ENCODE measurements at regions not wholly inside any gene's neighbourhood (a gene's known extent, or its start where the extent isn't known, plus 50 kb on each side); places are given as distances from the start of the nearest gene placed in this dataset.
"Not testable (repeated sequence)": the region's sequence is repeated elsewhere in the genome, so short reads cannot be mapped to it uniquely, and the experiment has no call there.

GRCh38 chr2:109675666-109676345 is 61.6 kb downstream of the SOWAHC start:
- H3K27me3 ChIP-seq (replicated peaks in 1 of 7): peaks cover 0 to 5% (median 0%) of the 10 kb centered on the region in 7 donors
- H3K9me3 ChIP-seq: no peaks in the 10 kb centered on the region
- TF ChIP-seq, protein P1, sequence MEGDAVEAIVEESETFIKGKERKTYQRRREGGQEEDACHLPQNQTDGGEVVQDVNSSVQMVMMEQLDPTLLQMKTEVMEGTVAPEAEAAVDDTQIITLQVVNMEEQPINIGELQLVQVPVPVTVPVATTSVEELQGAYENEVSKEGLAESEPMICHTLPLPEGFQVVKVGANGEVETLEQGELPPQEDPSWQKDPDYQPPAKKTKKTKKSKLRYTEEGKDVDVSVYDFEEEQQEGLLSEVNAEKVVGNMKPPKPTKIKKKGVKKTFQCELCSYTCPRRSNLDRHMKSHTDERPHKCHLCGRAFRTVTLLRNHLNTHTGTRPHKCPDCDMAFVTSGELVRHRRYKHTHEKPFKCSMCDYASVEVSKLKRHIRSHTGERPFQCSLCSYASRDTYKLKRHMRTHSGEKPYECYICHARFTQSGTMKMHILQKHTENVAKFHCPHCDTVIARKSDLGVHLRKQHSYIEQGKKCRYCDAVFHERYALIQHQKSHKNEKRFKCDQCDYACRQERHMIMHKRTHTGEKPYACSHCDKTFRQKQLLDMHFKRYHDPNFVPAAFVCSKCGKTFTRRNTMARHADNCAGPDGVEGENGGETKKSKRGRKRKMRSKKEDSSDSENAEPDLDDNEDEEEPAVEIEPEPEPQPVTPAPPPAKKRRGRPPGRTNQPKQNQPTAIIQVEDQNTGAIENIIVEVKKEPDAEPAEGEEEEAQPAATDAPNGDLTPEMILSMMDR (IDR thresholded peaks at IDR 0.05 in 8 of 11, conservative IDR thresholded peaks at IDR 0.05 in 3 of 11): no peak
- TF ChIP-seq POLR2AphosphoS5 (IDR thresholded peaks at IDR 0.05) (no peak), POLR2A (IDR thresholded peaks at IDR 0.05) (no peak)
- H3K36me3 ChIP-seq: no peaks in the 10 kb centered on the region
- no peak overlapping the region for H3K4me3 ChIP-seq
- intact Hi-C loops (cut with DNase I; ENCODE audit: low total_unique reads): no loop called here
- peaks cover 11 to 37% (median 24%) of the 10 kb centered on the region in 6 donors for H3K4me1 ChIP-seq
- H3K27ac ChIP-seq: no peak overlapping the region
- no peak for DNase-seq
- WGBS, 5 donors: 81 to 85% (median 82%) methylated on average over 17 of the region's 17 CpGs

DNA sequence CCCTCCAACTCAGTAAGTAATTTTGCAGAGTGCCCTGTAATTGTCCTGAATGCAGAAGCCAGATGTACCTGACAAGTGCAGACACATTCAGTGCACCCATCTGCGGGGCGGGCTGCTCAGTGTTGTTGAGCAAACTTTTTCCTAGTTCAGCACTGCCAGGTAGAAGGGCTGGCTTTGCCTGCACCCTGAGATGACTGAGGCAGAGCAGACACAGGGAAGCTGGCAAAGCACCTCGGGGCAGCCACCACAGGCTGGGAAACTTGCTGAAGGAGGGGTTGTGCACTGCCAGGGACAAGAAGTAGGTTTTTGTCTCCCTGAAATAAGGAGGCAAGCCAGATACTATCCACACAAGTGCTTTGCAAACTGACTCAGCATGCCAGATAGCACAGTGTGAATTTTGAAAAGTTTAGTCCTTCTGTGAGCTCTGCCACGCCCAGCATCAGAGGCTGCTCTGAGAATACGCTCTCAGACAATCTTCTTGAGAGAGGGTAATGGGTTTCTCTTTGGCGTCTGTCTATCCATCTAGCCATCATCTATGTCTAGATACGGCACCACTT is 62.3 kb downstream of the SOWAHC start:
- WGBS, 5 donors: 85 to 96% (median 92%) methylated on average over 6 to 7 of the region's 7 CpGs
- Histone ChIP-seq H3K4me3 (no peak overlapping the region), H3K36me3 (no peaks in the 10 kb centered on the region), H3K9me3 (no peaks in the 10 kb centered on the region), H3K27me3 (replicated peaks in 1 of 7) (peaks cover 0 to 5% (median 0%) of the 10 kb centered on the region in 7 donors), H3K4me1 (peaks cover 11 to 42% (median 24%) of the 10 kb centered on the region in 6 donors), H3K27ac (no peak overlapping the region)
- TF ChIP-seq, protein P1 (IDR thresholded peaks at IDR 0.05 in 8 of 11, conservative IDR thresholded peaks at IDR 0.05 in 3 of 11): no peak
- TF ChIP-seq POLR2A (IDR thresholded peaks at IDR 0.05) (no peak), POLR2AphosphoS5 (IDR thresholded peaks at IDR 0.05) (no peak)
- intact Hi-C loops (cut with DNase I; ENCODE audit: low total_unique reads): no loop called here
- DNase-seq: no peak

- 54 to 74% (median 67%) methylated on average over 7 of the region's 7 CpGs for WGBS, 5 donors
- H3K27me3 ChIP-seq (replicated peaks in 1 of 7); intact Hi-C loops (cut with DNase I; ENCODE audit: low total_unique reads); H3K36me3 ChIP-seq; DNase-seq; H3K4me3 ChIP-seq; H3K9me3 ChIP-seq: not testable (repeated sequence)
- peaks cover 11 to 48% (median 26%) of the 10 kb centered on the region in 6 donors for H3K4me1 ChIP-seq
- peak overlapping the region in 3 of 8 donors; percentile 33 to 52 (median 49) for H3K27ac ChIP-seq
Measured at GRCh38 chr2:109677121-109677731, 63.1 kb downstream of the SOWAHC start.

DNA sequence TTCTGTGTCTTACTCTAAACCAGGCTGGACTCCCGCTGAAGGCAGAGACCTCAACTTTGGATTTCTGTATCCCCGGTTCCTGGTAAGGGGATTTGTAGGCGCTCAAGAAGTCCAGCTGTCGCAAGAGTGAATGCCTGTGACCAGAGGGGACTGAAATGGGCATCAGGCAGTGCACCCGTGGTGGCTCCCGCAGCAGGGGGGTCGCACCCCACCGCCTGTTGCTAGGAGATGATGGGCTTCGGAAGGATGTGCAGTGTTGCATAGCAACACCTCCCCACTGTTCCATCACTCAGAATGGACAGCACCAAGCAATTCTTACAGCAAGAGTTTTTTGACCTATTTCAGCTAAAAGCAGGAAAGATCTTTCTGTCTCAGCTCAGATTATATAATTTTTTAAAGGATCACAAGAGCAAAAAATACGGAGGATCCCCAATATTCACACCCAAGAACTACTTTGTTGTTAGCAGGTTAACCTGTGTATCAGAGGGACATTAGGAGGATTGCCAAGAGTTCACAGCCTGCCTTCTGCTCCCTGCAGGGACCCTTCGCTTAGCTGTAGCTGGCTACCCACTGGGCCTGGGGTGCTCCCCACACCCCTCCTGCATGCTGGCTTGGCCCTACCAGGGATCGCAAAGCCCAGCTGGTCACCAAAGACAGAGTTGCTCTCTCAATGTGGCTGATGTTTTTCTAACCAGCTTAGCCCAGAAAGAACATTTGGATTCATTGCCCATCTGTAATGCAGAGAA is 63.8 kb downstream of the SOWAHC start:
- Histone ChIP-seq H3K36me3 (no peaks in the 10 kb centered on the region), H3K27me3 (replicated peaks in 1 of 7) (peaks cover 0 to 5% (median 0%) of the 10 kb centered on the region in 7 donors), H3K4me1 (peaks cover 11 to 48% (median 26%) of the 10 kb centered on the region in 6 donors), H3K9me3 (no peaks in the 10 kb centered on the region), H3K27ac (peak overlapping the region in 4 of 8 donors; percentile 39 to 57 (median 50)), H3K4me3 (no peak overlapping the region)
- DNase-seq: no peak
- no peak for TF ChIP-seq POLR2A (IDR thresholded peaks at IDR 0.05)
- TF ChIP-seq POLR2AphosphoS5 (IDR thresholded peaks at IDR 0.05): no peak
- WGBS, 5 donors: 79 to 88% (median 84%) methylated on average over 12 of the region's 12 CpGs
- intact Hi-C loops (cut with DNase I; ENCODE audit: low total_unique reads): no loop called here
